HG03045 (cell line): ENCODE measurements at regions not wholly inside any gene's neighbourhood (a gene's known extent, or its start where the extent isn't known, plus 50 kb on each side); places are given as distances from the start of the nearest gene placed in this dataset.
"Not testable (repeated sequence)": the region's sequence is repeated elsewhere in the genome, so short reads cannot be mapped to it uniquely, and the experiment has no call there.

Experiments used
- ATAC-seq: cut with Tn5 transposase; IDR thresholded peaks from one replicate; pipeline ENCODE4 v1.9.1; 2021; ENCODE audit warnings: mild to moderate bottlenecking, moderate library complexity; ENCODE audit not compliant: unreplicated experiment

- ATAC-seq: no peak
Measured at GRCh38 chr20:12564979-12565378, 443.8 kb upstream of the SPTLC3 start.

GRCh38 chr20:12566596-12566995 is 442.2 kb upstream of the SPTLC3 start:
- no peak for ATAC-seq

- ATAC-seq: no peak
Measured at GRCh38 chr20:12570371-12570770, 438.4 kb upstream of the SPTLC3 start.

- no peak for ATAC-seq
Measured at GRCh38 chr20:12573442-12573841, 435.3 kb upstream of the SPTLC3 start.

GRCh38 chr20:12575352-12576095 is 433.2 kb upstream of the SPTLC3 start:
- ATAC-seq: no peak

- no peak for ATAC-seq
Measured at GRCh38 chr20:12577213-12577612, 431.6 kb upstream of the SPTLC3 start.

- no peak for ATAC-seq
Measured at GRCh38 chr20:12581644-12582289, 427.0 kb upstream of the SPTLC3 start.

- not testable (repeated sequence) for ATAC-seq
Measured at GRCh38 chr20:12582710-12583109, 426.1 kb upstream of the SPTLC3 start.

- no peak for ATAC-seq
Measured at GRCh38 chr20:12591949-12592470, 416.8 kb upstream of the SPTLC3 start.

GRCh38 chr20:12592756-12593155 is 416.0 kb upstream of the SPTLC3 start:
- no peak for ATAC-seq

- ATAC-seq: no peak
Measured at GRCh38 chr20:12593342-12593873, 415.4 kb upstream of the SPTLC3 start.

GRCh38 chr20:12594410-12595088 is 414.2 kb upstream of the SPTLC3 start:
- ATAC-seq: no peak

GRCh38 chr20:12595841-12596240 is 412.9 kb upstream of the SPTLC3 start:
- ATAC-seq: no peak

GRCh38 chr20:12596863-12597262 is 411.9 kb upstream of the SPTLC3 start:
- no peak for ATAC-seq

- ATAC-seq: no peak
Measured at GRCh38 chr20:12597551-12597950, 411.2 kb upstream of the SPTLC3 start.

GRCh38 chr20:12598894-12599293 is 409.9 kb upstream of the SPTLC3 start:
- no peak for ATAC-seq

GRCh38 chr20:12599494-12599893 is 409.3 kb upstream of the SPTLC3 start:
- no peak for ATAC-seq

- ATAC-seq: no peak
Measured at GRCh38 chr20:12605751-12606150, 403.0 kb upstream of the SPTLC3 start.

- no peak for ATAC-seq
Measured at GRCh38 chr20:12610871-12611270, 397.9 kb upstream of the SPTLC3 start.

- ATAC-seq: no peak
Measured at GRCh38 chr20:12614764-12615163, 394.0 kb upstream of the SPTLC3 start.

GRCh38 chr20:12617076-12617475 is 391.7 kb upstream of the SPTLC3 start:
- no peak for ATAC-seq
